Endothelial cell (in vitro differentiated cells): ENCODE measurements at regions not wholly inside any gene's neighbourhood (a gene's known extent, or its start where the extent isn't known, plus 50 kb on each side); places are given as distances from the start of the nearest gene placed in this dataset.

ENCODE experiments used
- DNase-seq: peaks from one replicate; pipeline ENCODE4 v3.0.0; 2021; ENCODE audit warnings: low spot score
- H3K27ac Mint-ChIP-seq: one replicate; pipeline ENCODE4 v1.8.0; 2021; ENCODE audit warnings: mixed read lengths, inconsistent platforms; ENCODE audit not compliant: unreplicated experiment
- H3K27me3 Mint-ChIP-seq: one replicate; pipeline ENCODE4 v1.8.0; 2021; ENCODE audit warnings: mild to moderate bottlenecking, moderate library complexity, mixed read lengths, inconsistent platforms; ENCODE audit not compliant: unreplicated experiment
- H3K36me3 Mint-ChIP-seq: one replicate; pipeline ENCODE4 v1.8.0; 2021; ENCODE audit warnings: mild to moderate bottlenecking, low read depth, mixed read lengths, inconsistent platforms; ENCODE audit not compliant: unreplicated experiment
- H3K4me1 Mint-ChIP-seq: one replicate; pipeline ENCODE4 v1.8.0; 2021; ENCODE audit warnings: mild to moderate bottlenecking, mixed read lengths, inconsistent platforms; ENCODE audit not compliant: unreplicated experiment
- H3K4me3 Mint-ChIP-seq: one replicate; pipeline ENCODE4 v1.8.0; 2021; ENCODE audit warnings: mild to moderate bottlenecking, mixed read lengths, inconsistent platforms; ENCODE audit not compliant: unreplicated experiment
- H3K9me3 Mint-ChIP-seq: one replicate; pipeline ENCODE4 v1.8.0; 2021; ENCODE audit warnings: mixed read lengths, inconsistent platforms; ENCODE audit not compliant: unreplicated experiment
- CTCF ChIP-seq: fragments of 200-600 bp; sonication (generic); IDR thresholded peaks from one replicate; pipeline ENCODE4 v1.5.0; 2021; ENCODE audit warnings: antibody characterized with exemption; ENCODE audit not compliant: unreplicated experiment

- H3K27ac Mint-ChIP-seq: no peak overlapping the region
- H3K27me3 Mint-ChIP-seq: no peaks in the 10 kb centered on the region
- peaks cover 10% of the 10 kb centered on the region for H3K4me1 Mint-ChIP-seq
- H3K36me3 Mint-ChIP-seq: no peaks in the 10 kb centered on the region
- TF ChIP-seq CTCF: no peak
- DNase-seq: no peak
- H3K9me3 Mint-ChIP-seq: no peaks in the 10 kb centered on the region
- H3K4me3 Mint-ChIP-seq: no peak overlapping the region
Measured at GRCh38 chr3:66133050-66133757, 87.6 kb upstream of the SLC25A26 start.

- Mint-ChIP-seq H3K36me3 (no peaks in the 10 kb centered on the region), H3K4me3 (no peak overlapping the region), H3K27me3 (no peaks in the 10 kb centered on the region), H3K4me1 (peaks cover 7% of the 10 kb centered on the region), H3K9me3 (no peaks in the 10 kb centered on the region), H3K27ac (no peak overlapping the region)
- DNase-seq: no peak
- no peak for TF ChIP-seq CTCF
Measured at GRCh38 chr3:66128623-66129022, 89.9 kb upstream of the MAGI1 start.

- no peak overlapping the region for H3K27ac Mint-ChIP-seq
- no peaks in the 10 kb centered on the region for H3K9me3 Mint-ChIP-seq
- no peaks in the 10 kb centered on the region for H3K36me3 Mint-ChIP-seq
- no peak overlapping the region for H3K4me3 Mint-ChIP-seq
- no peak for DNase-seq
- H3K27me3 Mint-ChIP-seq: no peaks in the 10 kb centered on the region
- peaks cover 4% of the 10 kb centered on the region for H3K4me1 Mint-ChIP-seq
- TF ChIP-seq CTCF: no peak
Measured at GRCh38 chr3:66121318-66121717, 82.6 kb upstream of the MAGI1 start.

GRCh38 chr3:66115858-66116654 is 77.3 kb upstream of the MAGI1 start:
- DNase-seq: no peak

More at GRCh38 chr3:66115858-66116654, 77.3 kb upstream of the MAGI1 start:
- Mint-ChIP-seq H3K4me3 (no peak overlapping the region), H3K9me3 (no peaks in the 10 kb centered on the region), H3K27ac (no peak overlapping the region), H3K4me1 (peaks cover 22% of the 10 kb centered on the region), H3K36me3 (no peaks in the 10 kb centered on the region), H3K27me3 (peaks cover under 1% of the 10 kb centered on the region)
- no peak for TF ChIP-seq CTCF
